ENCODE measurements at regions not wholly inside any gene's neighbourhood (a gene's known extent, or its start where the extent isn't known, plus 50 kb on each side); places are given as distances from the start of the nearest gene placed in this dataset.

- 0 out of 2 replicates have a peak, but pooled peaks cover 8% of the 10 kb centered on the region for H3K9me3 ChIP-seq (ENCODE audit: insufficient read depth, low read length)
- no peaks in the 10 kb centered on the region for H3K27me3 ChIP-seq (ENCODE audit: insufficient read depth, insufficient read length)
- no peak for DNase-seq (ENCODE audit: low read depth, low spot score)
- H3K4me1 ChIP-seq (ENCODE audit: insufficient read depth, insufficient read length): no peaks in the 10 kb centered on the region
- no peaks in the 10 kb centered on the region for H3K36me3 ChIP-seq (ENCODE audit: insufficient read depth, insufficient read length, low read length)
- no peak overlapping the region for H3K9ac ChIP-seq (ENCODE audit: insufficient read length, low read depth)
- TF ChIP-seq YY1 (IDR thresholded peaks at IDR 0.05; ENCODE audit: insufficient read depth, insufficient read length): no peak
- TF ChIP-seq SUZ12 (IDR thresholded peaks at IDR 0.05; ENCODE audit: extremely low read depth, insufficient read depth, insufficient read length): no peak
- no peak for TF ChIP-seq ZNF274 (IDR thresholded peaks at IDR 0.05; ENCODE audit: low read depth, low read length)
- no peak overlapping the region for H3K4me3 ChIP-seq (ENCODE audit: insufficient read length, low read depth)
These were observed 60.1 kb downstream of the NABP1 start for GRCh38 chr2:191738003-191738402.

GRCh38 chr2:191738667-191739066 is 60.7 kb downstream of the NABP1 start:
- DNase-seq (ENCODE audit: low read depth, low spot score): no peak
- Histone ChIP-seq H3K4me3 (ENCODE audit: insufficient read length, low read depth) (no peak overlapping the region), H3K9ac (ENCODE audit: insufficient read length, low read depth) (no peak overlapping the region), H3K4me1 (ENCODE audit: insufficient read depth, insufficient read length) (no peaks in the 10 kb centered on the region), H3K9me3 (ENCODE audit: insufficient read depth, low read length) (0 out of 2 replicates have a peak, but pooled peaks cover 8% of the 10 kb centered on the region), H3K36me3 (ENCODE audit: insufficient read depth, insufficient read length, low read length) (no peaks in the 10 kb centered on the region), H3K27me3 (ENCODE audit: insufficient read depth, insufficient read length) (no peaks in the 10 kb centered on the region)
- no peak for TF ChIP-seq YY1 (IDR thresholded peaks at IDR 0.05; ENCODE audit: insufficient read depth, insufficient read length)
- TF ChIP-seq ZNF274 (IDR thresholded peaks at IDR 0.05; ENCODE audit: low read depth, low read length): no peak
- TF ChIP-seq SUZ12 (IDR thresholded peaks at IDR 0.05; ENCODE audit: extremely low read depth, insufficient read depth, insufficient read length): no peak

GRCh38 chr2:191739194-191739593 is 61.3 kb downstream of the NABP1 start:
- no peak overlapping the region for H3K9ac ChIP-seq (ENCODE audit: insufficient read length, low read depth)
- H3K4me1 ChIP-seq (ENCODE audit: insufficient read depth, insufficient read length): no peaks in the 10 kb centered on the region
- no peaks in the 10 kb centered on the region for H3K27me3 ChIP-seq (ENCODE audit: insufficient read depth, insufficient read length)
- no peaks in the 10 kb centered on the region for H3K36me3 ChIP-seq (ENCODE audit: insufficient read depth, insufficient read length, low read length)
- H3K4me3 ChIP-seq (ENCODE audit: insufficient read length, low read depth): no peak overlapping the region
- DNase-seq (ENCODE audit: low read depth, low spot score): no peak
- 0 out of 2 replicates have a peak, but pooled peaks cover 8% of the 10 kb centered on the region for H3K9me3 ChIP-seq (ENCODE audit: insufficient read depth, low read length)
- TF ChIP-seq SUZ12 (IDR thresholded peaks at IDR 0.05; ENCODE audit: extremely low read depth, insufficient read depth, insufficient read length): no peak

- H3K9ac ChIP-seq (ENCODE audit: insufficient read length, low read depth): no peak overlapping the region
- 0 out of 2 replicates have a peak, but pooled peaks cover 8% of the 10 kb centered on the region for H3K9me3 ChIP-seq (ENCODE audit: insufficient read depth, low read length)
- H3K36me3 ChIP-seq (ENCODE audit: insufficient read depth, insufficient read length, low read length): no peaks in the 10 kb centered on the region
- no peak for DNase-seq (ENCODE audit: low read depth, low spot score)
- H3K27me3 ChIP-seq (ENCODE audit: insufficient read depth, insufficient read length): no peaks in the 10 kb centered on the region
- H3K4me1 ChIP-seq (ENCODE audit: insufficient read depth, insufficient read length): no peaks in the 10 kb centered on the region
- no peak overlapping the region for H3K4me3 ChIP-seq (ENCODE audit: insufficient read length, low read depth)
- TF ChIP-seq SUZ12 (IDR thresholded peaks at IDR 0.05; ENCODE audit: extremely low read depth, insufficient read depth, insufficient read length) (no peak), ZNF274 (IDR thresholded peaks at IDR 0.05; ENCODE audit: low read depth, low read length) (no peak), YY1 (IDR thresholded peaks at IDR 0.05; ENCODE audit: insufficient read depth, insufficient read length) (no peak)
These were observed 62.1 kb downstream of the NABP1 start for GRCh38 chr2:191740016-191740419.

- Histone ChIP-seq H3K9ac (ENCODE audit: insufficient read length, low read depth) (no peak overlapping the region), H3K36me3 (ENCODE audit: insufficient read depth, insufficient read length, low read length) (no peaks in the 10 kb centered on the region), H3K9me3 (ENCODE audit: insufficient read depth, low read length) (0 out of 2 replicates have a peak, but pooled peaks cover 8% of the 10 kb centered on the region), H3K4me3 (ENCODE audit: insufficient read length, low read depth) (no peak overlapping the region), H3K27me3 (ENCODE audit: insufficient read depth, insufficient read length) (no peaks in the 10 kb centered on the region), H3K4me1 (ENCODE audit: insufficient read depth, insufficient read length) (no peaks in the 10 kb centered on the region)
- no peak for DNase-seq (ENCODE audit: low read depth, low spot score)
- TF ChIP-seq SUZ12 (IDR thresholded peaks at IDR 0.05; ENCODE audit: extremely low read depth, insufficient read depth, insufficient read length) (no peak), ZNF274 (IDR thresholded peaks at IDR 0.05; ENCODE audit: low read depth, low read length) (no peak), YY1 (IDR thresholded peaks at IDR 0.05; ENCODE audit: insufficient read depth, insufficient read length) (no peak)
These were observed 62.8 kb downstream of the NABP1 start for GRCh38 chr2:191740759-191741158.

GRCh38 chr2:191746346-191747169 is 68.6 kb downstream of the NABP1 start:
- no peaks in the 10 kb centered on the region for H3K27me3 ChIP-seq (ENCODE audit: insufficient read depth, insufficient read length)
- H3K9ac ChIP-seq (ENCODE audit: insufficient read length, low read depth): no peak overlapping the region
- no peaks in the 10 kb centered on the region for H3K4me1 ChIP-seq (ENCODE audit: insufficient read depth, insufficient read length)
- no peak for DNase-seq (ENCODE audit: low read depth, low spot score)
- H3K36me3 ChIP-seq (ENCODE audit: insufficient read depth, insufficient read length, low read length): no peaks in the 10 kb centered on the region
- TF ChIP-seq SUZ12 (IDR thresholded peaks at IDR 0.05; ENCODE audit: extremely low read depth, insufficient read depth, insufficient read length) (no peak), ZNF274 (IDR thresholded peaks at IDR 0.05; ENCODE audit: low read depth, low read length) (no peak)
- H3K9me3 ChIP-seq (ENCODE audit: insufficient read depth, low read length): no peaks in the 10 kb centered on the region
- H3K4me3 ChIP-seq (ENCODE audit: insufficient read length, low read depth): no peak overlapping the region

GRCh38 chr2:191747170-191747530 is 69.2 kb downstream of the NABP1 start:
- H3K9ac ChIP-seq (ENCODE audit: insufficient read length, low read depth): no peak overlapping the region
- no peaks in the 10 kb centered on the region for H3K27me3 ChIP-seq (ENCODE audit: insufficient read depth, insufficient read length)
- DNase-seq (ENCODE audit: low read depth, low spot score): no peak
- H3K9me3 ChIP-seq (ENCODE audit: insufficient read depth, low read length): no peaks in the 10 kb centered on the region
- no peak overlapping the region for H3K4me3 ChIP-seq (ENCODE audit: insufficient read length, low read depth)
- TF ChIP-seq ZNF274 (IDR thresholded peaks at IDR 0.05; ENCODE audit: low read depth, low read length) (no peak), YY1 (IDR thresholded peaks at IDR 0.05; ENCODE audit: insufficient read depth, insufficient read length) (no peak), SUZ12 (IDR thresholded peaks at IDR 0.05; ENCODE audit: extremely low read depth, insufficient read depth, insufficient read length) (no peak)
- no peaks in the 10 kb centered on the region for H3K4me1 ChIP-seq (ENCODE audit: insufficient read depth, insufficient read length)
- no peaks in the 10 kb centered on the region for H3K36me3 ChIP-seq (ENCODE audit: insufficient read depth, insufficient read length, low read length)
